ENCODE measurements at regions not wholly inside any gene's neighbourhood (a gene's known extent, or its start where the extent isn't known, plus 50 kb on each side); places are given as distances from the start of the nearest gene placed in this dataset.

GRCh38 chr1:193709607-193710006, 523.2 kb upstream of the B3GALT2 start:
- no peak for DNase-seq (ENCODE audit: extremely low read depth, low read depth)
- TF ChIP-seq CTCF (IDR thresholded peaks at IDR 0.05; ENCODE audit: low read depth, low read length) = no peak

DNA sequence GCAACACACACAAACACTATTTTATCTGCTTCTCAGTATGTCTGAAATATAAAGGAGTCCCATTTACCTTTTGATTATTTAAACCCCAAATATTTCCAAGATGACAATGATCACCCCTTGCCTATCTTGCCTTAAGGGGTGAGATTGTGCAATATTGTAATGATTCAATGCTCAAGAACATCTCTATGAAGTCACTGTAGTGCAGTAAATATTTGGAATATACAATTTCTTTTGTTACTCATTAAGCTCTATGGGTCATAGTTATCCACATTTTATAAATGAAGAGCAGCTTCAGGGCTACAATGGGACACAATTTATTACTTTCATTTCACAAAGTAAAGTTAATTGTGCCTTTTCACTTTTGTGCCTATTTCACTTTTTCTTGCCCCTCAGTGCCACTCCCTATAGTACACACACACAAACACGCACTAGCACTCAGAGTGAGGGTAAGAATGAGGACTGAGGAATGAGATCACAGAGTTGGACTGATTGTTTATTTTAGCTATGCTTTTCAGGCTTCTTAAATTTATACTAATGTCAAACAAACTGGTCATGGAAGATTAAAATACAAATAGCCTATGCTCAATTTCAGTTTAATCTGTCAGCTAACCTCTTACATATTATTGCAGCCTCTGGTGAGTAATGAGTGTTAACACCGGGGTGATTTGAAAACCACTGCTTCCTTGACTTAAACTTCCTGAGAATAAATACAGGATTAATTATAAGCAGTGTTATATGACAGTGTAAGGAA, 521.0 kb upstream of the B3GALT2 start:
- no peak for DNase-seq (ENCODE audit: extremely low read depth, low read depth)
- TF ChIP-seq CTCF (IDR thresholded peaks at IDR 0.05; ENCODE audit: low read depth, low read length) = no peak

DNA sequence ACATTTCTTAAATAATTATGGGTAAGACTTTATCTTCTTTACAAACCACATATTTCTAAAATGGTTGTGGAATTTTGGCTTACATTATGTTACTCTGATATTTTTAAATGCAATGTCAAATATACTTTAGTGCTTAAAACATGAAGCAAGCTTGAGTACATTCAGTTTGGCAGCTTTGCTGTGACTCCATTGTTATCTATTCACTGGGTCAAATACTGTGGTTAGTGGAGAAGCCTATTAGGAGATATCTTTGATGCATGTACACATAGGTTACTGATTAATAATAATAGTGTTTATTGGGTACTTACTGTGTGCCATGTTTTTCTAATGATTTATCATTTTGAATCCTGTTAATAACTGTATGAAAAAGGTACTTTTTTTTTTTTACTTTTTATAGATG, 520.4 kb upstream of the B3GALT2 start:
- no peak for DNase-seq (ENCODE audit: extremely low read depth, low read depth)
- TF ChIP-seq CTCF (IDR thresholded peaks at IDR 0.05; ENCODE audit: low read depth, low read length) = no peak

- no peak for DNase-seq (ENCODE audit: extremely low read depth, low read depth)
Measured at GRCh38 chr1:193705554-193705981, 519.2 kb upstream of the B3GALT2 start.

GRCh38 chr1:193703655-193704054, 517.2 kb upstream of the B3GALT2 start:
- TF ChIP-seq CTCF (IDR thresholded peaks at IDR 0.05; ENCODE audit: low read depth, low read length) = no peak
- DNase-seq (ENCODE audit: extremely low read depth, low read depth) = no peak

More at GRCh38 chr1:193705554-193705981, 519.2 kb upstream of the B3GALT2 start:
- TF ChIP-seq CTCF (IDR thresholded peaks at IDR 0.05; ENCODE audit: low read depth, low read length) = no peak

GRCh38 chr1:193703121-193703520, 516.7 kb upstream of the B3GALT2 start:
- no peak for TF ChIP-seq CTCF (IDR thresholded peaks at IDR 0.05; ENCODE audit: low read depth, low read length)
- no peak for DNase-seq (ENCODE audit: extremely low read depth, low read depth)

GRCh38 chr1:193701759-193702158, 515.3 kb upstream of the B3GALT2 start:
- TF ChIP-seq CTCF (IDR thresholded peaks at IDR 0.05; ENCODE audit: low read depth, low read length) = no peak
- DNase-seq (ENCODE audit: extremely low read depth, low read depth) = no peak
